GM23338 (cell line): ENCODE measurements at regions not wholly inside any gene's neighbourhood (a gene's known extent, or its start where the extent isn't known, plus 50 kb on each side); places are given as distances from the start of the nearest gene placed in this dataset.

Experiments
- ATAC-seq: fragments of 200-7000 bp; cut with Tn5 transposase; 3 replicates; pipeline ENCODE4 v1.9.1; 2020
- DNase-seq: peaks from one replicate; pipeline ENCODE4 v3.0.0-alpha.2; 2015; ENCODE audit warnings: low spot score
- H2AFZ ChIP-seq: fragments of 200-600 bp; sonication (generic); 2 replicates; pipeline ENCODE4 v1.8.0; 2016; ENCODE audit warnings: antibody characterized with exemption, mild to moderate bottlenecking, moderate library complexity
- H3F3A ChIP-seq: fragments of 200-600 bp; sonication (generic); replicated peaks from 2 replicates; pipeline ENCODE4 v1.8.0; 2017; ENCODE audit warnings: antibody characterized with exemption, mixed run types, low read depth
- H3K27ac ChIP-seq: fragments of 200-600 bp; sonication (generic); 2 replicates; pipeline ENCODE4 v1.6.1; 2016; ENCODE audit warnings: low read depth
- H3K27me3 ChIP-seq: fragments of 200-600 bp; sonication (generic); 2 replicates; pipeline ENCODE4 v1.8.0; 2016; ENCODE audit warnings: mild to moderate bottlenecking, mixed run types, moderate library complexity; ENCODE audit not compliant: insufficient read depth
- H3K36me3 ChIP-seq: fragments of 200-600 bp; sonication (generic); 2 replicates; pipeline ENCODE4 v1.8.0; 2016; ENCODE audit warnings: mild to moderate bottlenecking; ENCODE audit not compliant: insufficient read depth
- H3K4me1 ChIP-seq: fragments of 200-600 bp; sonication (generic); 2 replicates; pipeline ENCODE4 v1.8.0; 2016; ENCODE audit warnings: mild to moderate bottlenecking, moderate library complexity; ENCODE audit not compliant: insufficient read depth
- H3K4me2 ChIP-seq: fragments of 200-600 bp; sonication (generic); 2 replicates; pipeline ENCODE4 v1.7.1; 2017; ENCODE audit warnings: mixed run types
- H3K4me3 ChIP-seq: fragments of 200-600 bp; sonication (generic); 2 replicates; pipeline ENCODE4 v1.6.1; 2016; ENCODE audit warnings: mixed run types
- H3K79me2 ChIP-seq: fragments of 200-600 bp; sonication (generic); replicated peaks from 2 replicates; pipeline ENCODE4 v1.8.0; 2017; ENCODE audit warnings: mild to moderate bottlenecking; ENCODE audit not compliant: insufficient read depth
- H3K9me2 ChIP-seq: fragments of 200-600 bp; sonication (generic); 2 replicates; pipeline ENCODE4 v1.8.0; 2017; ENCODE audit not compliant: insufficient read depth
- H4K20me1 ChIP-seq: fragments of 200-600 bp; sonication (generic); replicated peaks from 2 replicates; pipeline ENCODE4 v1.8.0; 2017; ENCODE audit warnings: mild to moderate bottlenecking; ENCODE audit not compliant: insufficient read depth
- H3K27ac Mint-ChIP-seq: 2 replicates; pipeline ENCODE4 v1.8.0; 2020; ENCODE audit warnings: inconsistent platforms, mild to moderate bottlenecking, moderate library complexity, mixed read lengths
- H3K27me3 Mint-ChIP-seq: 3 replicates; pipeline ENCODE4 v1.8.0; 2022; ENCODE audit warnings: low read depth, mild to moderate bottlenecking, moderate library complexity, mixed read lengths, inconsistent platforms; ENCODE audit not compliant: insufficient read depth, poor library complexity
- H3K36me3 Mint-ChIP-seq: 3 replicates; pipeline ENCODE4 v1.8.0; 2021; ENCODE audit warnings: low read depth, mild to moderate bottlenecking, inconsistent platforms, moderate library complexity, mixed read lengths
- H3K4me1 Mint-ChIP-seq: 3 replicates; pipeline ENCODE4 v1.8.0; 2020; ENCODE audit warnings: mild to moderate bottlenecking, inconsistent platforms, mixed read lengths
- H3K4me3 Mint-ChIP-seq: 3 replicates; pipeline ENCODE4 v1.8.0; 2021; ENCODE audit warnings: moderate library complexity, mild to moderate bottlenecking, inconsistent platforms, mixed read lengths
- H3K9me3 Mint-ChIP-seq: 3 replicates; pipeline ENCODE4 v1.8.0; 2020; ENCODE audit warnings: moderate library complexity, mild to moderate bottlenecking, inconsistent platforms, mixed read lengths
- CREB1 ChIP-seq: fragments of 250-450 bp; sonication (Bioruptor Pico); IDR thresholded peaks from 2 replicates; pipeline ENCODE4 v1.5.0; 2020; ENCODE audit warnings: low read depth, mild to moderate bottlenecking, moderate library complexity
- EZH2 ChIP-seq: fragments of 200-600 bp; sonication (generic); IDR thresholded peaks from one replicate; pipeline ENCODE4 v1.8.0; 2017; ENCODE audit warnings: antibody characterized with exemption, mild to moderate bottlenecking, low read depth; ENCODE audit not compliant: unreplicated experiment
- EZH2phosphoT487 ChIP-seq: fragments of 200-600 bp; sonication (generic); IDR thresholded peaks from one replicate; pipeline ENCODE4 v1.8.1; 2018; ENCODE audit warnings: antibody characterized with exemption; ENCODE audit not compliant: unreplicated experiment
- JUNB ChIP-seq: IDR thresholded peaks from one replicate; pipeline ENCODE4 v1.6.1; 2016; ENCODE audit warnings: antibody characterized with exemption; ENCODE audit not compliant: unreplicated experiment
- NANOG ChIP-seq: IDR thresholded peaks from 2 replicates; pipeline ENCODE4 v1.6.1; 2016; ENCODE audit warnings: antibody characterized with exemption, borderline replicate concordance
- POLR2AphosphoS5 ChIP-seq: IDR thresholded peaks from 2 replicates; pipeline ENCODE4 v1.6.1; 2016; ENCODE audit warnings: antibody characterized with exemption, low read depth
- REST ChIP-seq: IDR thresholded peaks from one replicate; pipeline ENCODE4 v1.6.1; 2018; ENCODE audit warnings: antibody characterized with exemption; ENCODE audit not compliant: unreplicated experiment
- STAT1 ChIP-seq: IDR thresholded peaks from one replicate; pipeline ENCODE4 v1.6.1; 2016; ENCODE audit warnings: antibody characterized with exemption; ENCODE audit not compliant: unreplicated experiment
- ZNF114 ChIP-seq: fragments of 250-450 bp; sonication (Bioruptor Pico); IDR thresholded peaks from 2 replicates; pipeline ENCODE4 v1.5.0; 2020; ENCODE audit warnings: mild to moderate bottlenecking, moderate library complexity
- ZNF331 ChIP-seq: fragments of 250-450 bp; sonication (Bioruptor Pico); IDR thresholded peaks from 2 replicates; pipeline ENCODE4 v1.5.0; 2020; ENCODE audit warnings: low read depth, mild to moderate bottlenecking, moderate library complexity
- TF ChIP-seq, protein P1 (sequence below): IDR thresholded peaks from 2 replicates; pipeline ENCODE4 v1.6.1; 2016; ENCODE audit warnings: antibody characterized with exemption
- TF ChIP-seq, protein P2 (sequence below), 2 experiments: fragments of 200-600 bp in 1 of 2; sonication (generic) in 1 of 2; conservative IDR thresholded peaks; 2 replicates each; pipeline versions ENCODE4 v1.5.1 to v1.6.1; 2016 to 2017; ENCODE audit warnings: antibody characterized with exemption in 2 of 2, low read depth in 2 of 2, mild to moderate bottlenecking in 2 of 2, moderate library complexity in 1 of 2
- TF ChIP-seq, protein P3 (sequence below): fragments of 250-450 bp; sonication (Bioruptor Pico); IDR thresholded peaks from 2 replicates; pipeline ENCODE4 v1.5.0; 2020; ENCODE audit warnings: mild to moderate bottlenecking, moderate library complexity

DNA sequence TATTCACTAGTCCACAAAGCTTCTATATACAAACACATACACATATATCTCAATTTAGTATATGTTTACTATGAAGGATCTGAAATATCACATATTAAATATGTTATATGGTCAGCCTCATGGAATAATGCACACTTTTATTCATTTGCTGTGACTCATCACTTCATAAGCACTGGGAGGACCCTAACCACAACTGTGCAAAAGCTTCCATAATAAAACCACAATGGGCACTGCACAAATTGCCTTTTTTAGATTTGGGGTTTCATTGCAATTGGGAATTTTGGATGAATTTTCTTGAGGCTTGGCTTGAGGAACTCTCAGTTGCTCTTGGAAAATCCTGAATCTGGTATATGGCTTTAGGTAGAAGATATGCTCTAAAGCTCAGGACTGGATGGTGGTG, 399.4 kb downstream of the C12orf75 start:
- no peak overlapping the region for H2AFZ ChIP-seq
- H3K36me3 Mint-ChIP-seq, result no peaks in the 10 kb centered on the region

More for the DNA sequence above, 399.4 kb downstream of the C12orf75 start:
- Histone ChIP-seq H3K36me3 (no peaks in the 10 kb centered on the region), H4K20me1 (no peaks in the 10 kb centered on the region), H3K4me2 (no peak overlapping the region), H3K27ac (no peak overlapping the region), H3K4me3 (no peak overlapping the region), H3K27me3 (no peaks in the 10 kb centered on the region), H3K9me2 (peaks cover 2% of the 10 kb centered on the region; the same call in 1 of the 2 replicates), H3F3A (no peaks in the 10 kb centered on the region), H3K4me1 (no peaks in the 10 kb centered on the region), H3K79me2 (no peaks in the 10 kb centered on the region)
- DNase-seq (no peak), ATAC-seq (no peak)
- Mint-ChIP-seq H3K4me1 (peaks cover under 1% of the 10 kb centered on the region; the same call in 1 of the 3 replicates), H3K9me3 (peaks cover 3% of the 10 kb centered on the region; the same call in 1 of the 3 replicates), H3K27me3 (no peaks in the 10 kb centered on the region), H3K4me3 (no peak overlapping the region), H3K27ac (no peak overlapping the region)
- TF ChIP-seq EZH2 (no peak), REST (no peak), STAT1 (no peak), NANOG (no peak), POLR2AphosphoS5 (no peak), CREB1 (no peak), EZH2phosphoT487 (no peak), ZNF114 (CRISPR knock-in tag) (no peak), ZNF331 (CRISPR knock-in tag) (no peak), JUNB (no peak)
- TF ChIP-seq, protein P1, sequence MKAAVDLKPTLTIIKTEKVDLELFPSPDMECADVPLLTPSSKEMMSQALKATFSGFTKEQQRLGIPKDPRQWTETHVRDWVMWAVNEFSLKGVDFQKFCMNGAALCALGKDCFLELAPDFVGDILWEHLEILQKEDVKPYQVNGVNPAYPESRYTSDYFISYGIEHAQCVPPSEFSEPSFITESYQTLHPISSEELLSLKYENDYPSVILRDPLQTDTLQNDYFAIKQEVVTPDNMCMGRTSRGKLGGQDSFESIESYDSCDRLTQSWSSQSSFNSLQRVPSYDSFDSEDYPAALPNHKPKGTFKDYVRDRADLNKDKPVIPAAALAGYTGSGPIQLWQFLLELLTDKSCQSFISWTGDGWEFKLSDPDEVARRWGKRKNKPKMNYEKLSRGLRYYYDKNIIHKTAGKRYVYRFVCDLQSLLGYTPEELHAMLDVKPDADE, result no peak
- TF ChIP-seq, protein P2, sequence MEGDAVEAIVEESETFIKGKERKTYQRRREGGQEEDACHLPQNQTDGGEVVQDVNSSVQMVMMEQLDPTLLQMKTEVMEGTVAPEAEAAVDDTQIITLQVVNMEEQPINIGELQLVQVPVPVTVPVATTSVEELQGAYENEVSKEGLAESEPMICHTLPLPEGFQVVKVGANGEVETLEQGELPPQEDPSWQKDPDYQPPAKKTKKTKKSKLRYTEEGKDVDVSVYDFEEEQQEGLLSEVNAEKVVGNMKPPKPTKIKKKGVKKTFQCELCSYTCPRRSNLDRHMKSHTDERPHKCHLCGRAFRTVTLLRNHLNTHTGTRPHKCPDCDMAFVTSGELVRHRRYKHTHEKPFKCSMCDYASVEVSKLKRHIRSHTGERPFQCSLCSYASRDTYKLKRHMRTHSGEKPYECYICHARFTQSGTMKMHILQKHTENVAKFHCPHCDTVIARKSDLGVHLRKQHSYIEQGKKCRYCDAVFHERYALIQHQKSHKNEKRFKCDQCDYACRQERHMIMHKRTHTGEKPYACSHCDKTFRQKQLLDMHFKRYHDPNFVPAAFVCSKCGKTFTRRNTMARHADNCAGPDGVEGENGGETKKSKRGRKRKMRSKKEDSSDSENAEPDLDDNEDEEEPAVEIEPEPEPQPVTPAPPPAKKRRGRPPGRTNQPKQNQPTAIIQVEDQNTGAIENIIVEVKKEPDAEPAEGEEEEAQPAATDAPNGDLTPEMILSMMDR (conservative IDR thresholded peaks at IDR 0.05; ENCODE audit: low read depth in 2 of 2), result no peak
- TF ChIP-seq, protein P3, sequence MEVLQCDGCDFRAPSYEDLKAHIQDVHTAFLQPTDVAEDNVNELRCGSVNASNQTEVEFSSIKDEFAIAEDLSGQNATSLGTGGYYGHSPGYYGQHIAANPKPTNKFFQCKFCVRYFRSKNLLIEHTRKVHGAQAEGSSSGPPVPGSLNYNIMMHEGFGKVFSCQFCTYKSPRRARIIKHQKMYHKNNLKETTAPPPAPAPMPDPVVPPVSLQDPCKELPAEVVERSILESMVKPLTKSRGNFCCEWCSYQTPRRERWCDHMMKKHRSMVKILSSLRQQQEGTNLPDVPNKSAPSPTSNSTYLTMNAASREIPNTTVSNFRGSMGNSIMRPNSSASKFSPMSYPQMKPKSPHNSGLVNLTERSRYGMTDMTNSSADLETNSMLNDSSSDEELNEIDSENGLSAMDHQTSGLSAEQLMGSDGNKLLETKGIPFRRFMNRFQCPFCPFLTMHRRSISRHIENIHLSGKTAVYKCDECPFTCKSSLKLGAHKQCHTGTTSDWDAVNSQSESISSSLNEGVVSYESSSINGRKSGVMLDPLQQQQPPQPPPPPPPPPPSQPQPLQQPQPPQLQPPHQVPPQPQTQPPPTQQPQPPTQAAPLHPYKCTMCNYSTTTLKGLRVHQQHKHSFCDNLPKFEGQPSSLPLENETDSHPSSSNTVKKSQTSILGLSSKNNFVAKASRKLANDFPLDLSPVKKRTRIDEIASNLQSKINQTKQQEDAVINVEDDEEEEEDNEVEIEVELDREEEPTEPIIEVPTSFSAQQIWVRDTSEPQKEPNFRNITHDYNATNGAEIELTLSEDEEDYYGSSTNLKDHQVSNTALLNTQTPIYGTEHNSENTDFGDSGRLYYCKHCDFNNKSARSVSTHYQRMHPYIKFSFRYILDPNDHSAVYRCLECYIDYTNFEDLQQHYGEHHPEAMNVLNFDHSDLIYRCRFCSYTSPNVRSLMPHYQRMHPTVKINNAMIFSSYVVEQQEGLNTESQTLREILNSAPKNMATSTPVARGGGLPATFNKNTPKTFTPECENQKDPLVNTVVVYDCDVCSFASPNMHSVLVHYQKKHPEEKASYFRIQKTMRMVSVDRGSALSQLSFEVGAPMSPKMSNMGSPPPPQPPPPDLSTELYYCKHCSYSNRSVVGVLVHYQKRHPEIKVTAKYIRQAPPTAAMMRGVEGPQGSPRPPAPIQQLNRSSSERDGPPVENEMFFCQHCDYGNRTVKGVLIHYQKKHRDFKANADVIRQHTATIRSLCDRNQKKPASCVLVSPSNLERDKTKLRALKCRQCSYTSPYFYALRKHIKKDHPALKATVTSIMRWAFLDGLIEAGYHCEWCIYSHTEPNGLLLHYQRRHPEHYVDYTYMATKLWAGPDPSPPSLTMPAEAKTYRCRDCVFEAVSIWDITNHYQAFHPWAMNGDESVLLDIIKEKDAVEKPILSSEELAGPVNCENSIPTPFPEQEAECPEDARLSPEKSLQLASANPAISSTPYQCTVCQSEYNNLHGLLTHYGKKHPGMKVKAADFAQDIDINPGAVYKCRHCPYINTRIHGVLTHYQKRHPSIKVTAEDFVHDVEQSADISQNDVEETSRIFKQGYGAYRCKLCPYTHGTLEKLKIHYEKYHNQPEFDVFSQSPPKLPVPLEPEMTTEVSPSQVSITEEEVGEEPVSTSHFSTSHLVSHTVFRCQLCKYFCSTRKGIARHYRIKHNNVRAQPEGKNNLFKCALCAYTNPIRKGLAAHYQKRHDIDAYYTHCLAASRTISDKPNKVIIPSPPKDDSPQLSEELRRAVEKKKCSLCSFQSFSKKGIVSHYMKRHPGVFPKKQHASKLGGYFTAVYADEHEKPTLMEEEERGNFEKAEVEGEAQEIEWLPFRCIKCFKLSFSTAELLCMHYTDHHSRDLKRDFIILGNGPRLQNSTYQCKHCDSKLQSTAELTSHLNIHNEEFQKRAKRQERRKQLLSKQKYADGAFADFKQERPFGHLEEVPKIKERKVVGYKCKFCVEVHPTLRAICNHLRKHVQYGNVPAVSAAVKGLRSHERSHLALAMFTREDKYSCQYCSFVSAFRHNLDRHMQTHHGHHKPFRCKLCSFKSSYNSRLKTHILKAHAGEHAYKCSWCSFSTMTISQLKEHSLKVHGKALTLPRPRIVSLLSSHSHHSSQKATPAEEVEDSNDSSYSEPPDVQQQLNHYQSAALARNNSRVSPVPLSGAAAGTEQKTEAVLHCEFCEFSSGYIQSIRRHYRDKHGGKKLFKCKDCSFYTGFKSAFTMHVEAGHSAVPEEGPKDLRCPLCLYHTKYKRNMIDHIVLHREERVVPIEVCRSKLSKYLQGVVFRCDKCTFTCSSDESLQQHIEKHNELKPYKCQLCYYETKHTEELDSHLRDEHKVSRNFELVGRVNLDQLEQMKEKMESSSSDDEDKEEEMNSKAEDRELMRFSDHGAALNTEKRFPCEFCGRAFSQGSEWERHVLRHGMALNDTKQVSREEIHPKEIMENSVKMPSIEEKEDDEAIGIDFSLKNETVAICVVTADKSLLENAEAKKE, result no peak
